AG04449 (cell line): ENCODE measurements at regions not wholly inside any gene's neighbourhood (a gene's known extent, or its start where the extent isn't known, plus 50 kb on each side); places are given as distances from the start of the nearest gene placed in this dataset.

Experiments used
- CTCF ChIA-PET: fragments of 350-600 bp; formaldehyde crosslinking; extraction: SDS; loops from one replicate; lab custom pipeline; 2021; ENCODE audit warnings: antibody characterized with exemption; lab: Yijun Ruan, JAX
- POLR2A ChIA-PET: fragments of 400-600, 350-600 bp; formaldehyde crosslinking; extraction: SDS; loops from one replicate; lab custom pipeline; 2020; ENCODE audit warnings: antibody characterized with exemption, inconsistent platforms; lab: Yijun Ruan, JAX
- DNase-seq: peaks from one replicate; pipeline ENCODE4 v3.0.0-alpha.2; 2010; ENCODE audit warnings: low read depth, low spot score
- H3K4me3 ChIP-seq: 2 replicates; pipeline ENCODE4 v1.5.1; 2011; ENCODE audit warnings: low read depth, mild to moderate bottlenecking, control low read depth, low read length
- CTCF ChIP-seq: IDR thresholded peaks from one replicate; pipeline ENCODE4 v1.5.1; 2011; ENCODE audit warnings: mild to moderate bottlenecking, moderate library complexity, low read length, control low read depth, inconsistent platforms; ENCODE audit not compliant: insufficient read depth; ENCODE audit errors: missing control alignments

- TF ChIP-seq CTCF, result no peak
- H3K4me3 ChIP-seq, result no peak overlapping the region
- DNase-seq, result no peak
- ChIA-PET POLR2A (no interaction called here), CTCF (no interaction called here)
Observed at GRCh38 chr9:117545846-117546245, 131.0 kb upstream of the ASTN2 start.

- no peak overlapping the region for H3K4me3 ChIP-seq
- no peak for TF ChIP-seq CTCF
- no peak for DNase-seq
- CTCF ChIA-PET, result no interaction called here
- POLR2A ChIA-PET, result no interaction called here
Observed at GRCh38 chr9:117543089-117543488, 128.2 kb upstream of the ASTN2 start.

GRCh38 chr9:117542021-117542420, 127.2 kb upstream of the ASTN2 start:
- POLR2A ChIA-PET, result no interaction called here
- no peak for DNase-seq
- CTCF ChIA-PET, result no interaction called here
- H3K4me3 ChIP-seq, result no peak overlapping the region
- no peak for TF ChIP-seq CTCF

- H3K4me3 ChIP-seq, result no peak overlapping the region
- no peak for TF ChIP-seq CTCF
- no peak for DNase-seq
- ChIA-PET CTCF (no interaction called here), POLR2A (no interaction called here)
Observed at GRCh38 chr9:117541181-117541580, 126.3 kb upstream of the ASTN2 start.

GRCh38 chr9:117535973-117536372, 121.1 kb upstream of the ASTN2 start:
- CTCF ChIA-PET, result no interaction called here
- POLR2A ChIA-PET, result no interaction called here
- no peak overlapping the region for H3K4me3 ChIP-seq
- no peak for TF ChIP-seq CTCF
- DNase-seq, result no peak

- DNase-seq, result no peak
- POLR2A ChIA-PET, result no interaction called here
Observed at GRCh38 chr9:117535434-117535833, 120.6 kb upstream of the ASTN2 start.

More at GRCh38 chr9:117535434-117535833, 120.6 kb upstream of the ASTN2 start:
- H3K4me3 ChIP-seq, result no peak overlapping the region
- TF ChIP-seq CTCF, result no peak
- CTCF ChIA-PET, result no interaction called here
